Karpas-422 (cell line): ENCODE measurements at regions not wholly inside any gene's neighbourhood (a gene's known extent, or its start where the extent isn't known, plus 50 kb on each side); places are given as distances from the start of the nearest gene placed in this dataset.
"Not testable (repeated sequence)": the region's sequence is repeated elsewhere in the genome, so short reads cannot be mapped to it uniquely, and the experiment has no call there.

ENCODE experiments used
- DNase-seq: peaks from one replicate; pipeline ENCODE4 v3.0.0-alpha.2; 2015
- H2AFZ ChIP-seq: fragments of 200-600 bp; sonication (generic); 2 replicates; pipeline ENCODE4 v1.6.1; 2014; ENCODE audit warnings: antibody characterized with exemption, low read length, mixed read lengths
- H3K27ac ChIP-seq: fragments of 200-600 bp; sonication (generic); 2 replicates; pipeline ENCODE4 v1.5.1; 2014; ENCODE audit warnings: mild to moderate bottlenecking, low read length, moderate library complexity
- H3K27me3 ChIP-seq: fragments of 200-600 bp; sonication (generic); 2 replicates; pipeline ENCODE4 v1.6.1; 2014; ENCODE audit warnings: low read length, mixed read lengths
- H3K36me3 ChIP-seq: fragments of 200-600 bp; sonication (generic); 2 replicates; pipeline ENCODE4 v1.6.1; 2014; ENCODE audit warnings: low read length, mixed read lengths; ENCODE audit not compliant: insufficient read depth
- H3K4me1 ChIP-seq: fragments of 200-600 bp; sonication (generic); 2 replicates; pipeline ENCODE4 v1.6.1; 2014; ENCODE audit warnings: mild to moderate bottlenecking, low read length, mixed read lengths
- H3K4me2 ChIP-seq: fragments of 200-600 bp; sonication (generic); 2 replicates; pipeline ENCODE4 v1.6.1; 2014; ENCODE audit warnings: low read length, low read depth, mild to moderate bottlenecking; ENCODE audit not compliant: poor library complexity, severe bottlenecking
- H3K4me3 ChIP-seq: fragments of 200-600 bp; sonication (generic); 2 replicates; pipeline ENCODE4 v1.5.1; 2014; ENCODE audit warnings: mild to moderate bottlenecking, antibody characterized with exemption, low read length, mixed read lengths
- H3K79me2 ChIP-seq: fragments of 200-600 bp; sonication (generic); 2 replicates; pipeline ENCODE4 v1.6.1; 2014; ENCODE audit warnings: mild to moderate bottlenecking, low read length, mixed read lengths
- H3K9ac ChIP-seq: fragments of 200-600 bp; sonication (generic); 2 replicates; pipeline ENCODE4 v1.6.0; 2014; ENCODE audit warnings: low read length
- H3K9me2 ChIP-seq: fragments of 200-600 bp; sonication (generic), shearing (Covaris generic); replicated peaks from 2 replicates; pipeline ENCODE4 v1.6.0; 2014; ENCODE audit warnings: mild to moderate bottlenecking, low read length, moderate library complexity; ENCODE audit not compliant: insufficient read depth
- H3K9me3 ChIP-seq: fragments of 300-700, 200-600 bp; sonication (generic); 2 replicates; pipeline ENCODE4 v1.6.1; 2014; ENCODE audit warnings: low read length, mixed read lengths
- H4K20me1 ChIP-seq: fragments of 200-600 bp; sonication (generic); 2 replicates; pipeline ENCODE4 v1.6.1; 2014; ENCODE audit warnings: mild to moderate bottlenecking, antibody characterized with exemption, low read length, low read depth; ENCODE audit not compliant: insufficient read depth

- not testable (repeated sequence) for DNase-seq, H3K4me2 ChIP-seq
Measured at GRCh38 chr22:11604635-11605395, 3923.2 kb upstream of the OR11H1 start.

GRCh38 chr22:11605468-11605981 is 3922.5 kb upstream of the OR11H1 start:
- Histone ChIP-seq H3K4me1 (no peaks in the 10 kb centered on the region), H3K27ac (no peak overlapping the region), H3K4me3 (no peak overlapping the region), H2AFZ (no peak overlapping the region), H3K79me2 (no peaks in the 10 kb centered on the region), H4K20me1 (no peaks in the 10 kb centered on the region), H3K9me2 (no peaks in the 10 kb centered on the region), H3K9ac (no peak overlapping the region), H3K9me3 (peaks cover 44% of the 10 kb centered on the region), H3K4me2 (no peak overlapping the region), H3K36me3 (peaks cover 3% of the 10 kb centered on the region; the same call in 1 of the 2 replicates), H3K27me3 (no peaks in the 10 kb centered on the region)
- no peak for DNase-seq

More at GRCh38 chr22:11604635-11605395, 3923.2 kb upstream of the OR11H1 start:
- H4K20me1 ChIP-seq, H2AFZ ChIP-seq, H3K27ac ChIP-seq, H3K27me3 ChIP-seq, H3K4me3 ChIP-seq, H3K79me2 ChIP-seq, H3K4me1 ChIP-seq, H3K9me2 ChIP-seq, H3K9ac ChIP-seq, H3K36me3 ChIP-seq: not testable (repeated sequence)
- H3K9me3 ChIP-seq, result peaks cover 42% of the 10 kb centered on the region

DNA sequence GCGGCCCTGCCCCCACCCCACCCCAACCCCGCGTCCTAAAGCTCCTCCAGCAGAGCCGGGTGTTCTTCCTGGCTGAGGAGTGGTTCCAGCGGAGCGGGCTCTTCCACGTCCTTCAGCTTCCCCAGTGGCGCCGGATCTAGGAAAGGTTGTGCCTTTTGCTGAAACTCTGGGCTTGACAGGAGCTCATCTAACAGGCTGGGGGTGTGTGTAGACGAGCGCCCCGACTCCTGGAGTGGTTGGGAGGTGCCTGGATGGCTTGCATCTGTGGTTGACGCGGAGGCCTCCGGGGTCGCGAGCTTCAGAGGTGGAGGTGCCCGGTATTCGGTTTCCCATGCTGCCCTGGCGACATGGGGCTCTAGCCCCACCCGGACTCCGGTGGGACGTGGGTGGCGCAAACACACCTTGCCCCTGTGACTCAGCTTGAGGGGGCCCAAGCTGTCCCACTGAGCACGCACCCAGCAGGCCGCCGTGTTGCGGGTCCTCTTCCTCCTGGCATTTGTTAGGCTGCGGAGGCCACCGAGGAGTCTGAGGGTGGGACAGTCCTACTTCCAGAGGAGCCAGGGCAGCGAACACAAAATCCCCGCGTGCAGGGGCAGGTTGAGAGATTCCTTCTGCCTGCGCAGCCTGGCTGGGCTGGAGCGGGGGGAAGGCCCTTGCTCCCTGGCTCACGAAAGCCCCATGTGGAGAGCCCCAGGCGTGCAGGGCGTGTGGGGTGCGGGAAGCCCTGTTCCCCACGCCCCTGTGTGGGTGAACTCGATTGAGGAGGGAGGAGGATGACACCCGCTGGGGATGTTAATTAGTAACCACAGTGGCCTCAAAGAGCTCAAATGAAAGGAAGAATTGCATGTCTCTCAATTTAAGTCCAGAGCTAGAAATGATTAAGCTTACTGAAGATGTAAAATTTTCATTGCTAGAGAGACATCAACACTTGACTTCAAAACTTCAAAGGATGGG is 3921.7 kb upstream of the OR11H1 start:
- not testable (repeated sequence) for DNase-seq, H3K4me2 ChIP-seq, H3K4me3 ChIP-seq, H4K20me1 ChIP-seq, H3K79me2 ChIP-seq, H3K36me3 ChIP-seq, H3K27me3 ChIP-seq, H3K9ac ChIP-seq, H3K9me2 ChIP-seq, H3K4me1 ChIP-seq, H2AFZ ChIP-seq, H3K27ac ChIP-seq
- H3K9me3 ChIP-seq, result peaks cover 42% of the 10 kb centered on the region

DNA sequence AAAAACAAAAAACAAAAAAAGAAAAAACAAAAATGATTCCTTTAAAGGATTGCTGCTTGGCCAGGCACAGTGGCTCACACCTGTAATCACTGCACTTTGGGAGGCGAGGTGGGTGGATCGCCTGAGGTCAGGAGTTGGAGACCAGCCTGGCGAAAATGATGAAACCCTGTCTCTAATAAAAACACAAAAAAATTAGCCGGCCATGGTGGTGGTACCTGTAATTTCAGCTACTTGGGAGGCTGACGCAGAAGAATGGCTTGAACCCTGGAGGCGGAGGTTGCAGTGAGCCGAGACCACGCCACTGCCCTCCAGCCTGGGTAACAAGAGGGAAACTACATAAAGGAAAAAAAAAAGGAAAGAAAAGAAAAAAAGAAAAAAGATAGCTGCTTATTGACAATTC is 3920.8 kb upstream of the OR11H1 start:
- H3K79me2 ChIP-seq, H3K4me1 ChIP-seq, H3K27me3 ChIP-seq, H2AFZ ChIP-seq, H3K27ac ChIP-seq, H3K9ac ChIP-seq, H3K4me2 ChIP-seq, H3K4me3 ChIP-seq, H3K36me3 ChIP-seq, H4K20me1 ChIP-seq, H3K9me2 ChIP-seq, DNase-seq: not testable (repeated sequence)
- peaks cover 43% of the 10 kb centered on the region for H3K9me3 ChIP-seq

GRCh38 chr22:11608486-11608885 is 3919.5 kb upstream of the OR11H1 start:
- H3K9ac ChIP-seq, H3K27me3 ChIP-seq, H3K4me2 ChIP-seq, H4K20me1 ChIP-seq, H2AFZ ChIP-seq, H3K36me3 ChIP-seq, H3K4me1 ChIP-seq, DNase-seq, H3K79me2 ChIP-seq, H3K27ac ChIP-seq, H3K4me3 ChIP-seq, H3K9me2 ChIP-seq: not testable (repeated sequence)
- H3K9me3 ChIP-seq, result peaks cover 48% of the 10 kb centered on the region

- not testable (repeated sequence) for H3K4me3 ChIP-seq, DNase-seq, H2AFZ ChIP-seq, H3K36me3 ChIP-seq, H4K20me1 ChIP-seq, H3K27ac ChIP-seq, H3K4me1 ChIP-seq, H3K27me3 ChIP-seq, H3K9me2 ChIP-seq, H3K79me2 ChIP-seq, H3K9ac ChIP-seq, H3K4me2 ChIP-seq
- H3K9me3 ChIP-seq, result peaks cover 51% of the 10 kb centered on the region
Measured at GRCh38 chr22:11609193-11609592, 3918.8 kb upstream of the OR11H1 start.

- not testable (repeated sequence) for H3K36me3 ChIP-seq, H3K9me2 ChIP-seq, H4K20me1 ChIP-seq, H3K27me3 ChIP-seq, H3K4me2 ChIP-seq, H3K4me3 ChIP-seq, H3K27ac ChIP-seq, H2AFZ ChIP-seq, H3K79me2 ChIP-seq, DNase-seq, H3K9ac ChIP-seq, H3K4me1 ChIP-seq
- peaks cover 49% of the 10 kb centered on the region for H3K9me3 ChIP-seq
Measured at GRCh38 chr22:11611280-11611679, 3916.7 kb upstream of the OR11H1 start.

GRCh38 chr22:11611876-11612275 is 3916.1 kb upstream of the OR11H1 start:
- H4K20me1 ChIP-seq, H3K4me3 ChIP-seq, H3K9ac ChIP-seq, H3K4me2 ChIP-seq, H3K79me2 ChIP-seq, H3K27ac ChIP-seq, H2AFZ ChIP-seq, H3K27me3 ChIP-seq, H3K36me3 ChIP-seq, DNase-seq, H3K9me2 ChIP-seq, H3K4me1 ChIP-seq: not testable (repeated sequence)
- peaks cover 47% of the 10 kb centered on the region for H3K9me3 ChIP-seq
